Liver (tissue), 8 donors: ENCODE measurements at regions not wholly inside any gene's neighbourhood (a gene's known extent, or its start where the extent isn't known, plus 50 kb on each side); places are given as distances from the start of the nearest gene placed in this dataset.

Experiments
- DNase-seq: peaks from one replicate; pipeline ENCODE4 v3.0.0-alpha.2; 2017; ENCODE audit warnings: low spot score
- H3K27ac ChIP-seq, 2 donors: one replicate each; pipeline ENCODE4 v1.7.0; 2013; ENCODE audit warnings: inconsistent platforms in 2 of 2, low read length in 2 of 2, control low read depth in 1 of 2, low read depth in 1 of 2, mild to moderate bottlenecking in 1 of 2
- H3K27me3 ChIP-seq, 4 donors: one replicate each; pipeline versions ENCODE4 v1.6.1 to v1.7.0; 2013; ENCODE audit warnings: low read length in 3 of 4, inconsistent platforms in 1 of 4, mild to moderate bottlenecking in 1 of 4, moderate library complexity in 1 of 4; ENCODE audit not compliant: control insufficient read depth in 4 of 4, insufficient read depth in 4 of 4
- H3K36me3 ChIP-seq, 4 donors: one replicate each; pipeline versions ENCODE4 v1.6.1 to v1.7.0; 2013; ENCODE audit warnings: low read length in 3 of 4, mild to moderate bottlenecking in 3 of 4, low read depth in 1 of 4, moderate library complexity in 1 of 4; ENCODE audit not compliant: control insufficient read depth in 4 of 4, insufficient read depth in 3 of 4
- H3K4me1 ChIP-seq, 4 donors: one replicate each; pipeline versions ENCODE4 v1.6.1 to v1.7.0; 2013; ENCODE audit warnings: low read length in 3 of 4, mild to moderate bottlenecking in 3 of 4, moderate library complexity in 1 of 4; ENCODE audit not compliant: control insufficient read depth in 4 of 4, insufficient read depth in 4 of 4
- H3K4me3 ChIP-seq, 3 donors: one replicate each; pipeline versions ENCODE4 v1.6.1 to v1.7.0; 2013; ENCODE audit warnings: low read length in 3 of 3, control low read depth in 1 of 3, low read depth in 1 of 3, mild to moderate bottlenecking in 1 of 3
- H3K9ac ChIP-seq, 2 donors: one replicate each; pipeline ENCODE4 v1.7.0; 2013; ENCODE audit warnings: low read length in 2 of 2, mild to moderate bottlenecking in 2 of 2, moderate library complexity in 2 of 2, control low read depth in 1 of 2, low read depth in 1 of 2
- H3K9me3 ChIP-seq, 4 donors: one replicate each; pipeline versions ENCODE4 v1.6.1 to v1.7.0; 2013; ENCODE audit warnings: low read length in 3 of 4; ENCODE audit not compliant: control insufficient read depth in 4 of 4
- ATF3 ChIP-seq: IDR thresholded peaks from 2 replicates; pipeline ENCODE4 v1.6.1; 2016; ENCODE audit warnings: antibody characterized with exemption
- CTCF ChIP-seq: fragments of 150-350 bp; IDR thresholded peaks from 2 replicates; pipeline ENCODE4 v1.5.1; 2017; ENCODE audit warnings: improper control_type of control experiment, low read depth, low read length; ENCODE audit not compliant: missing input control
- FOXA1 ChIP-seq: IDR thresholded peaks from 2 replicates; pipeline ENCODE4 v1.6.1; 2016; ENCODE audit warnings: antibody characterized with exemption
- FOXA2 ChIP-seq: IDR thresholded peaks from 2 replicates; pipeline ENCODE4 v1.6.1; 2016; ENCODE audit warnings: antibody characterized with exemption
- GABPA ChIP-seq, 2 donors: IDR thresholded peaks in 1 of 2; conservative IDR thresholded peaks in 1 of 2; 2 replicates each; pipeline ENCODE4 v1.6.1; 2016; ENCODE audit warnings: antibody characterized with exemption in 2 of 2, mild to moderate bottlenecking in 1 of 2, moderate library complexity in 1 of 2
- HNF4A ChIP-seq, 2 donors: conservative IDR thresholded peaks; 2 replicates each; pipeline ENCODE4 v1.6.1; 2016; ENCODE audit warnings: antibody characterized with exemption in 2 of 2, mild to moderate bottlenecking in 2 of 2
- HNF4G ChIP-seq: IDR thresholded peaks from 2 replicates; pipeline ENCODE4 v1.6.1; 2016; ENCODE audit warnings: antibody characterized with exemption
- JUND ChIP-seq, 2 donors: IDR thresholded peaks; 2 replicates each; pipeline ENCODE4 v1.6.1; 2016; ENCODE audit warnings: antibody characterized with exemption in 2 of 2
- MAX ChIP-seq: IDR thresholded peaks from 2 replicates; pipeline ENCODE4 v1.6.1; 2016; ENCODE audit warnings: antibody characterized with exemption
- NR2F2 ChIP-seq: IDR thresholded peaks from 2 replicates; pipeline ENCODE4 v1.6.1; 2016; ENCODE audit warnings: antibody characterized with exemption
- RAD21 ChIP-seq, 2 donors: IDR thresholded peaks; 2 replicates each; pipeline ENCODE4 v1.6.1; 2016; ENCODE audit warnings: antibody characterized with exemption in 2 of 2, mild to moderate bottlenecking in 2 of 2
- REST ChIP-seq: IDR thresholded peaks from 2 replicates; pipeline ENCODE4 v1.6.1; 2016; ENCODE audit warnings: antibody characterized with exemption, mild to moderate bottlenecking
- RXRA ChIP-seq, 2 donors: IDR thresholded peaks; 2 replicates each; pipeline ENCODE4 v1.6.1; 2017 to 2018; ENCODE audit warnings: antibody characterized with exemption in 2 of 2, mild to moderate bottlenecking in 1 of 2
- SP1 ChIP-seq: IDR thresholded peaks from 2 replicates; pipeline ENCODE4 v1.6.1; 2018; ENCODE audit warnings: antibody characterized with exemption, mild to moderate bottlenecking
- TAF1 ChIP-seq: conservative IDR thresholded peaks from 2 replicates; pipeline ENCODE4 v1.6.1; 2016; ENCODE audit warnings: antibody characterized with exemption, mild to moderate bottlenecking
- YY1 ChIP-seq: IDR thresholded peaks from 2 replicates; pipeline ENCODE4 v1.6.1; 2016; ENCODE audit warnings: antibody characterized with exemption, mild to moderate bottlenecking
- ZBTB33 ChIP-seq: IDR thresholded peaks from 2 replicates; pipeline ENCODE4 v1.6.1; 2016; ENCODE audit warnings: antibody characterized with exemption
- WGBS: extraction: QIAGEN DNeasy Blood & Tissue Kit; methylation state at CpG from one replicate; pipeline ENCODE4 v1.1.7; 2013; 5-methylcytosine and 5-hydroxymethylcytosine counted together
- donor health status: healthy.
- donor health status: healthy.
- donor health status: healthy.
- donor health status: healthy.
- donor health status: healthy.

- no peak for DNase-seq
- Histone ChIP-seq H3K27ac (no peak overlapping the region), H3K4me1 (no peaks in the 10 kb centered on the region), H3K9ac (no peak overlapping the region), H3K9me3 (no peaks in the 10 kb centered on the region), H3K36me3 (no peaks in the 10 kb centered on the region), H3K4me3 (no peak overlapping the region), H3K27me3 (no peaks in the 10 kb centered on the region)
- TF ChIP-seq NR2F2 (no peak), CTCF (no peak), TAF1 (no peak), RAD21 (IDR thresholded peaks at IDR 0.05) (no peak)
- 51% methylated on average over 1 of the region's 1 CpG for WGBS
Observed at GRCh38 chr7:54963155-54963554, 55.7 kb upstream of the EGFR start.

GRCh38 chr7:54964136-54964535 is 54.7 kb upstream of the EGFR start:
- no peaks in the 10 kb centered on the region for H3K9me3 ChIP-seq
- H3K36me3 ChIP-seq: no peaks in the 10 kb centered on the region
- DNase-seq: no peak
- no peak overlapping the region for H3K9ac ChIP-seq
- H3K27me3 ChIP-seq: no peaks in the 10 kb centered on the region
- H3K27ac ChIP-seq: no peak overlapping the region
- no peak for TF ChIP-seq FOXA2
- no peak for TF ChIP-seq ZBTB33
- no peak for TF ChIP-seq RXRA (IDR thresholded peaks at IDR 0.05)
- TF ChIP-seq REST: no peak
- no peak for TF ChIP-seq RAD21 (IDR thresholded peaks at IDR 0.05)
- TF ChIP-seq TAF1: no peak
- TF ChIP-seq SP1: no peak
- no peak for TF ChIP-seq MAX
- no peak for TF ChIP-seq ATF3
- TF ChIP-seq FOXA1: no peak
- TF ChIP-seq YY1: no peak
- no peak for TF ChIP-seq GABPA (IDR thresholded peaks at IDR 0.05 in 1 of 2, conservative IDR thresholded peaks at IDR 0.05 in 1 of 2)
- TF ChIP-seq HNF4A (conservative IDR thresholded peaks at IDR 0.05): no peak
- no peak for TF ChIP-seq HNF4G
- TF ChIP-seq JUND (IDR thresholded peaks at IDR 0.05): no peak
- TF ChIP-seq CTCF: no peak
- TF ChIP-seq NR2F2: no peak
- 88% methylated on average over 1 of the region's 1 CpG for WGBS
- H3K4me1 ChIP-seq: no peaks in the 10 kb centered on the region
- no peak overlapping the region for H3K4me3 ChIP-seq
